ENCODE measurements at regions not wholly inside any gene's neighbourhood (a gene's known extent, or its start where the extent isn't known, plus 50 kb on each side); places are given as distances from the start of the nearest gene placed in this dataset.

DNA sequence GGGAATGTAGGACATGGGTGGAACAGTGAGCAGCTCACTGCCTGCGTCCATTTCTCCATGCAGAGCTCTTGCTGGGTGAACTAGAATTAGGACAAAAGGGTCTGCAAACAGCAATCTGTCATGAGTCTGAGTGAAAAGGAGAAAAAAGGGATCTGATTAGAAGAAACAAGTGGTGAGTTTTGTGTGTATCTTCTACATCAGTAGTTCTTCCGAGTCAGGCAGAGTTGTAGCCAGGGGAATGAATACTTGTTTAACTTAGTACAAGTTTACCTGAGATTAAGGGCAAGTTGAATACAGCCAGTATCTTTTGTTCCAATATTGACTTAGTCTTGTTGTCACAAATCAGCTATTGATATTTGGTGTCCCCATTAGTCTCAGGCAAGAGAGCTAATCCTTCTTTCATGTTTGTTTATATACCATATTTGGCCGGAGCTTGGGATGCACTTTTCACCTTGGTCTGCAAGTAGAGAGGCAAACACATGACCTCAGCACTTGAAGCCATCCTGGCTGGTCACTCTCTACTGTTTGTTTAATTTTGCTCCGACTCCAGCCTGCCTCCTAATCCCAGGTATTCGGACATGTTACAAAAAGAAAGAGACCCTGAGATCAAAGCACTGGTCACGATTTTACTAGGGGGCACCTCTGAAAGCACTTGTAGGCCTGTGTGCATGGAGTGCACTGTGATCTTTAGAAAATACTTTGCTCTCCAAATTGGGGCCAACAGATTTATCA is 211.0 kb upstream of the NT5C1B start:
- no peak for TF ChIP-seq CTCF (conservative IDR thresholded peaks at IDR 0.05; ENCODE audit: low read depth, low read length)
- DNase-seq (ENCODE audit: low read depth): no peak
- no peak overlapping the region for H3K4me3 ChIP-seq (ENCODE audit: low read length)

GRCh38 chr2:18799397-18799796 is 210.0 kb upstream of the NT5C1B start:
- no peak for TF ChIP-seq CTCF (conservative IDR thresholded peaks at IDR 0.05; ENCODE audit: low read depth, low read length)
- H3K4me3 ChIP-seq (ENCODE audit: low read length): no peak overlapping the region
- no peak for DNase-seq (ENCODE audit: low read depth)

GRCh38 chr2:18797133-18797845 is 207.9 kb upstream of the NT5C1B start:
- TF ChIP-seq CTCF (conservative IDR thresholded peaks at IDR 0.05; ENCODE audit: low read depth, low read length): no peak
- no peak for DNase-seq (ENCODE audit: low read depth)
- no peak overlapping the region for H3K4me3 ChIP-seq (ENCODE audit: low read length)

- no peak for TF ChIP-seq CTCF (conservative IDR thresholded peaks at IDR 0.05; ENCODE audit: low read depth, low read length)
- DNase-seq (ENCODE audit: low read depth): no peak
- no peak overlapping the region for H3K4me3 ChIP-seq (ENCODE audit: low read length)
Measured at GRCh38 chr2:18795906-18796305, 206.5 kb upstream of the NT5C1B start.

DNA sequence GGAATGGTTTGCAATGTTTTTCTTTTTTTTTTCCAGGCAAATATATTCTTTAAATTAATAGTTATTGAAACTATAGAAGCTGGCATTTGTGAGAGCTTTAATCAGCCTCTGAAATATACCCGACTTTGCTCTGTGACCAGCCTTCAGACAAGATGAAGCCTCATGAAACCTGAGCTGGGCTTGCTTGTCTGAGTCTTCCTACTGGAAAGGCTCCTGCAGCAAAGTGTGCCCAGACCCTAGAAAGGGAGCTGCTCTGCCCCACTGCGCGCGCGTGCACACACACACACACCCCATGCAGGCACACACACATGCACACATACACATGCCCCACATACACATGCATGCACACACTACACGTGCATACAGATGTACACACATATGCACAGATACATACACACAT is 203.3 kb upstream of the NT5C1B start:
- no peak for TF ChIP-seq CTCF (conservative IDR thresholded peaks at IDR 0.05; ENCODE audit: low read depth, low read length)

DNA sequence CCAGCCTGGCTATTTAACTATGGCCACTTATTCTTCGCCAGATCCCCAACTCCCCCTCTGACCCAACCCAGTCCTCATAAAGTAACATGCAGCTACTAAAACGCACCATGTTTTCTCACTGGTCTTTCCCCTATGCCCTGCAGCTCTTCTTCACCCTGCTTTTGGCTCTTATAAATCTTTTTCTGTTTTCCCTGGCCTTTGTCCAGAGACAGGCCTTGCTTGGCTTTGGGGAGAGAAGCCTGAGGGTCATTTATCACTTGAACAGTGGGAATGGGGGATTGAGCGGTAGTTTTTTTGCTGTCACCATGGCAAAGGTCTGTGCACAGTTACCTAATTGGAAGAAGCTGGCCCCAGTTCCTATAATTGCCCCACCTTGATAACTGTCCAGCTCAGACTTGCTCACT is 202.9 kb upstream of the NT5C1B start:
- no peak overlapping the region for H3K4me3 ChIP-seq (ENCODE audit: low read length)
- no peak for TF ChIP-seq CTCF (conservative IDR thresholded peaks at IDR 0.05; ENCODE audit: low read depth, low read length)
- no peak for DNase-seq (ENCODE audit: low read depth)

More for the DNA sequence above, 203.3 kb upstream of the NT5C1B start:
- H3K4me3 ChIP-seq (ENCODE audit: low read length): no peak overlapping the region
- DNase-seq (ENCODE audit: low read depth): no peak

Data from retinal pigment epithelial cell (primary cell).